Liver (tissue), 8 donors: ENCODE measurements at regions not wholly inside any gene's neighbourhood (a gene's known extent, or its start where the extent isn't known, plus 50 kb on each side); places are given as distances from the start of the nearest gene placed in this dataset.

ENCODE experiments used
- DNase-seq: peaks from one replicate; pipeline ENCODE4 v3.0.0-alpha.2; 2017; ENCODE audit warnings: low spot score
- H3K27ac ChIP-seq, 2 donors: one replicate each; pipeline ENCODE4 v1.7.0; 2013; ENCODE audit warnings: inconsistent platforms in 2 of 2, low read length in 2 of 2, control low read depth in 1 of 2, low read depth in 1 of 2, mild to moderate bottlenecking in 1 of 2
- H3K27me3 ChIP-seq, 4 donors: one replicate each; pipeline versions ENCODE4 v1.6.1 to v1.7.0; 2013; ENCODE audit warnings: low read length in 3 of 4, inconsistent platforms in 1 of 4, mild to moderate bottlenecking in 1 of 4, moderate library complexity in 1 of 4; ENCODE audit not compliant: control insufficient read depth in 4 of 4, insufficient read depth in 4 of 4
- H3K36me3 ChIP-seq, 4 donors: one replicate each; pipeline versions ENCODE4 v1.6.1 to v1.7.0; 2013; ENCODE audit warnings: low read length in 3 of 4, mild to moderate bottlenecking in 3 of 4, low read depth in 1 of 4, moderate library complexity in 1 of 4; ENCODE audit not compliant: control insufficient read depth in 4 of 4, insufficient read depth in 3 of 4
- H3K4me1 ChIP-seq, 4 donors: one replicate each; pipeline versions ENCODE4 v1.6.1 to v1.7.0; 2013; ENCODE audit warnings: low read length in 3 of 4, mild to moderate bottlenecking in 3 of 4, moderate library complexity in 1 of 4; ENCODE audit not compliant: control insufficient read depth in 4 of 4, insufficient read depth in 4 of 4
- H3K4me3 ChIP-seq, 3 donors: one replicate each; pipeline versions ENCODE4 v1.6.1 to v1.7.0; 2013; ENCODE audit warnings: low read length in 3 of 3, control low read depth in 1 of 3, low read depth in 1 of 3, mild to moderate bottlenecking in 1 of 3
- H3K9ac ChIP-seq, 2 donors: one replicate each; pipeline ENCODE4 v1.7.0; 2013; ENCODE audit warnings: low read length in 2 of 2, mild to moderate bottlenecking in 2 of 2, moderate library complexity in 2 of 2, control low read depth in 1 of 2, low read depth in 1 of 2
- H3K9me3 ChIP-seq, 4 donors: one replicate each; pipeline versions ENCODE4 v1.6.1 to v1.7.0; 2013; ENCODE audit warnings: low read length in 3 of 4; ENCODE audit not compliant: control insufficient read depth in 4 of 4
- ATF3 ChIP-seq: IDR thresholded peaks from 2 replicates; pipeline ENCODE4 v1.6.1; 2016; ENCODE audit warnings: antibody characterized with exemption
- EGR1 ChIP-seq, 2 donors: IDR thresholded peaks; 2 replicates each; pipeline ENCODE4 v1.6.1; 2016 to 2018; ENCODE audit warnings: antibody characterized with exemption in 2 of 2, low read depth in 2 of 2
- FOXA1 ChIP-seq: IDR thresholded peaks from 2 replicates; pipeline ENCODE4 v1.6.1; 2016; ENCODE audit warnings: antibody characterized with exemption
- FOXA2 ChIP-seq: IDR thresholded peaks from 2 replicates; pipeline ENCODE4 v1.6.1; 2016; ENCODE audit warnings: antibody characterized with exemption
- HNF4G ChIP-seq: IDR thresholded peaks from 2 replicates; pipeline ENCODE4 v1.6.1; 2016; ENCODE audit warnings: antibody characterized with exemption
- JUND ChIP-seq, 2 donors: IDR thresholded peaks; 2 replicates each; pipeline ENCODE4 v1.6.1; 2016; ENCODE audit warnings: antibody characterized with exemption in 2 of 2
- NR2F2 ChIP-seq: IDR thresholded peaks from 2 replicates; pipeline ENCODE4 v1.6.1; 2016; ENCODE audit warnings: antibody characterized with exemption
- RAD21 ChIP-seq, 2 donors: IDR thresholded peaks; 2 replicates each; pipeline ENCODE4 v1.6.1; 2016; ENCODE audit warnings: antibody characterized with exemption in 2 of 2, mild to moderate bottlenecking in 2 of 2
- REST ChIP-seq: IDR thresholded peaks from 2 replicates; pipeline ENCODE4 v1.6.1; 2016; ENCODE audit warnings: antibody characterized with exemption, mild to moderate bottlenecking
- RXRA ChIP-seq, 2 donors: IDR thresholded peaks; 2 replicates each; pipeline ENCODE4 v1.6.1; 2017 to 2018; ENCODE audit warnings: antibody characterized with exemption in 2 of 2, mild to moderate bottlenecking in 1 of 2
- SP1 ChIP-seq: IDR thresholded peaks from 2 replicates; pipeline ENCODE4 v1.6.1; 2018; ENCODE audit warnings: antibody characterized with exemption, mild to moderate bottlenecking
- YY1 ChIP-seq: IDR thresholded peaks from 2 replicates; pipeline ENCODE4 v1.6.1; 2016; ENCODE audit warnings: antibody characterized with exemption, mild to moderate bottlenecking
- WGBS: extraction: QIAGEN DNeasy Blood & Tissue Kit; methylation state at CpG from one replicate; pipeline ENCODE4 v1.1.7; 2013; 5-methylcytosine and 5-hydroxymethylcytosine counted together
- TF ChIP-seq, protein P1 (sequence below): fragments of 150-350 bp; IDR thresholded peaks from 2 replicates; pipeline ENCODE4 v1.5.1; 2017; ENCODE audit warnings: improper control_type of control experiment, low read depth, low read length; ENCODE audit not compliant: missing input control
- TF ChIP-seq, protein P2 (sequence below): IDR thresholded peaks from 2 replicates; pipeline ENCODE4 v1.6.1; 2016; ENCODE audit warnings: antibody characterized with exemption
- donor health status: healthy.
- donor health status: healthy.
- donor health status: healthy.
- donor health status: healthy.
- donor health status: healthy.

GRCh38 chr10:105347487-105347886, 706.4 kb downstream of the SORCS3 start:
- Histone ChIP-seq H3K27ac (no peak overlapping the region), H3K4me1 (no peaks in the 10 kb centered on the region), H3K4me3 (no peak overlapping the region), H3K27me3 (peaks cover 0 to 3% (median 0%) of the 10 kb centered on the region in 4 donors), H3K9ac (no peak overlapping the region), H3K36me3 (no peaks in the 10 kb centered on the region), H3K9me3 (peaks cover 0 to 3% (median 0%) of the 10 kb centered on the region in 4 donors)
- no peak for DNase-seq
- WGBS = 76% methylated on average over 2 of the region's 2 CpGs
- TF ChIP-seq EGR1 (IDR thresholded peaks at IDR 0.05; ENCODE audit: low read depth in 2 of 2) (no peak), RXRA (IDR thresholded peaks at IDR 0.05) (no peak), SP1 (no peak)

DNA sequence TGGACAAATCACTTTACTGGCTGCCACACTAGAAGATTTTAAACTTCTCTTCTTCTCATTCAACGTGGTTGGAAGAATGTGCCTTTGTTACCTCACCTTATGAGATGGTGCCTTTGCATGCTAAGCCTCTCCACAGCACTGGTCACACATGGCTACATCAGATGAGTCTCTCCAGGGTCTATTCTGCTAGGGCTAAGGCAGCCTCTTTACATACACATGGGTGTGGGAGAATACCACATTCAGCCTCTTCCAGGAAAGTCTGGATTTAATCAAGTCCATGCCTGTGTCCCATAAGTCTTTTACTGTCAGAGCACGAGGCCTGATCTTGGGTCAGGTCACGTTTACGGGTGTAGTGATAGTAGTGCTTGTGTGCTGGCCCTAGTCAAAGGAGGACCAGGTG, 701.5 kb downstream of the SORCS3 start:
- H3K4me1 ChIP-seq = no peaks in the 10 kb centered on the region
- no peak overlapping the region for H3K4me3 ChIP-seq
- H3K9me3 ChIP-seq = peaks cover 0 to 2% (median 0%) of the 10 kb centered on the region in 4 donors
- H3K27me3 ChIP-seq = peaks cover 0 to 3% (median 0%) of the 10 kb centered on the region in 4 donors
- no peak overlapping the region for H3K27ac ChIP-seq
- TF ChIP-seq RAD21 (IDR thresholded peaks at IDR 0.05) (no peak), SP1 (no peak), JUND (IDR thresholded peaks at IDR 0.05) (no peak), NR2F2 (no peak), HNF4G (no peak), REST (no peak), FOXA1 (no peak), FOXA2 (no peak)
- TF ChIP-seq, protein P1, sequence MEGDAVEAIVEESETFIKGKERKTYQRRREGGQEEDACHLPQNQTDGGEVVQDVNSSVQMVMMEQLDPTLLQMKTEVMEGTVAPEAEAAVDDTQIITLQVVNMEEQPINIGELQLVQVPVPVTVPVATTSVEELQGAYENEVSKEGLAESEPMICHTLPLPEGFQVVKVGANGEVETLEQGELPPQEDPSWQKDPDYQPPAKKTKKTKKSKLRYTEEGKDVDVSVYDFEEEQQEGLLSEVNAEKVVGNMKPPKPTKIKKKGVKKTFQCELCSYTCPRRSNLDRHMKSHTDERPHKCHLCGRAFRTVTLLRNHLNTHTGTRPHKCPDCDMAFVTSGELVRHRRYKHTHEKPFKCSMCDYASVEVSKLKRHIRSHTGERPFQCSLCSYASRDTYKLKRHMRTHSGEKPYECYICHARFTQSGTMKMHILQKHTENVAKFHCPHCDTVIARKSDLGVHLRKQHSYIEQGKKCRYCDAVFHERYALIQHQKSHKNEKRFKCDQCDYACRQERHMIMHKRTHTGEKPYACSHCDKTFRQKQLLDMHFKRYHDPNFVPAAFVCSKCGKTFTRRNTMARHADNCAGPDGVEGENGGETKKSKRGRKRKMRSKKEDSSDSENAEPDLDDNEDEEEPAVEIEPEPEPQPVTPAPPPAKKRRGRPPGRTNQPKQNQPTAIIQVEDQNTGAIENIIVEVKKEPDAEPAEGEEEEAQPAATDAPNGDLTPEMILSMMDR = no peak
- TF ChIP-seq, protein P2, sequence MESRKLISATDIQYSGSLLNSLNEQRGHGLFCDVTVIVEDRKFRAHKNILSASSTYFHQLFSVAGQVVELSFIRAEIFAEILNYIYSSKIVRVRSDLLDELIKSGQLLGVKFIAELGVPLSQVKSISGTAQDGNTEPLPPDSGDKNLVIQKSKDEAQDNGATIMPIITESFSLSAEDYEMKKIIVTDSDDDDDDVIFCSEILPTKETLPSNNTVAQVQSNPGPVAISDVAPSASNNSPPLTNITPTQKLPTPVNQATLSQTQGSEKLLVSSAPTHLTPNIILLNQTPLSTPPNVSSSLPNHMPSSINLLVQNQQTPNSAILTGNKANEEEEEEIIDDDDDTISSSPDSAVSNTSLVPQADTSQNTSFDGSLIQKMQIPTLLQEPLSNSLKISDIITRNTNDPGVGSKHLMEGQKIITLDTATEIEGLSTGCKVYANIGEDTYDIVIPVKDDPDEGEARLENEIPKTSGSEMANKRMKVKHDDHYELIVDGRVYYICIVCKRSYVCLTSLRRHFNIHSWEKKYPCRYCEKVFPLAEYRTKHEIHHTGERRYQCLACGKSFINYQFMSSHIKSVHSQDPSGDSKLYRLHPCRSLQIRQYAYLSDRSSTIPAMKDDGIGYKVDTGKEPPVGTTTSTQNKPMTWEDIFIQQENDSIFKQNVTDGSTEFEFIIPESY = no peak
- 44% methylated on average over 4 of the region's 4 CpGs for WGBS
- no peak for DNase-seq
- H3K36me3 ChIP-seq = no peaks in the 10 kb centered on the region
- H3K9ac ChIP-seq = no peak overlapping the region

DNA sequence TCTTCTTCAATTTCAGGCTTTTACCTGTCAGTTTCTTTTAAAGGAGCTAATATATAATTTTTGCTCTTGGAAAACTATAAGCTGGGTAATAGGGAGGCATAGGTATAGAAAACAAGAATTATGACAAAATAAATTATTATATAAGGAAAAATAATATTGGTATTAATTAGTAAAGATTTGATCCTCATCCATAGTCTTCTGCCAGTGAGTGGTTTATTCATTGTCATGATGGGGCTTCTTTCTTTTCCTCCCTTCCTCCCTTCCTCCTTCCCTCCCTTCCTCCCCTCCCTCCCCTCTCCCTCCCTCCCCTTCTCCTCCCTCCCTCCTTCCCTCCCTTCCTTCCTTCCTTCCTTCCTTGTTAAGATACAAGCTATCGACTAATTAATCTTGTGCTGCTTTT, 698.6 kb downstream of the SORCS3 start:
- H3K9me3 ChIP-seq = peaks cover 0 to 2% (median 0%) of the 10 kb centered on the region in 4 donors
- WGBS = 83% methylated on average over 1 of the region's 1 CpG
- peaks cover 0 to 3% (median 0%) of the 10 kb centered on the region in 4 donors for H3K27me3 ChIP-seq
- no peak overlapping the region for H3K9ac ChIP-seq
- DNase-seq = no peak
- H3K4me1 ChIP-seq = no peaks in the 10 kb centered on the region
- no peak overlapping the region for H3K4me3 ChIP-seq
- no peaks in the 10 kb centered on the region for H3K36me3 ChIP-seq
- no peak overlapping the region for H3K27ac ChIP-seq
- no peak for TF ChIP-seq RAD21 (IDR thresholded peaks at IDR 0.05)
- TF ChIP-seq, protein P2 = no peak
- TF ChIP-seq RXRA (IDR thresholded peaks at IDR 0.05) = no peak
- no peak for TF ChIP-seq SP1
- TF ChIP-seq HNF4G = no peak
- TF ChIP-seq FOXA2 = no peak
- TF ChIP-seq JUND (IDR thresholded peaks at IDR 0.05) = no peak
- TF ChIP-seq ATF3 = no peak
- TF ChIP-seq REST = no peak
- TF ChIP-seq YY1 = no peak
